Liver (tissue), 8 donors: ENCODE measurements at regions not wholly inside any gene's neighbourhood (a gene's known extent, or its start where the extent isn't known, plus 50 kb on each side); places are given as distances from the start of the nearest gene placed in this dataset.

Experiments
- DNase-seq: peaks from one replicate; pipeline ENCODE4 v3.0.0-alpha.2; 2017; ENCODE audit warnings: low spot score
- H3K27ac ChIP-seq, 2 donors: one replicate each; pipeline ENCODE4 v1.7.0; 2013; ENCODE audit warnings: inconsistent platforms in 2 of 2, low read length in 2 of 2, control low read depth in 1 of 2, low read depth in 1 of 2, mild to moderate bottlenecking in 1 of 2
- H3K27me3 ChIP-seq, 4 donors: one replicate each; pipeline versions ENCODE4 v1.6.1 to v1.7.0; 2013; ENCODE audit warnings: low read length in 3 of 4, inconsistent platforms in 1 of 4, mild to moderate bottlenecking in 1 of 4, moderate library complexity in 1 of 4; ENCODE audit not compliant: control insufficient read depth in 4 of 4, insufficient read depth in 4 of 4
- H3K36me3 ChIP-seq, 4 donors: one replicate each; pipeline versions ENCODE4 v1.6.1 to v1.7.0; 2013; ENCODE audit warnings: low read length in 3 of 4, mild to moderate bottlenecking in 3 of 4, low read depth in 1 of 4, moderate library complexity in 1 of 4; ENCODE audit not compliant: control insufficient read depth in 4 of 4, insufficient read depth in 3 of 4
- H3K4me1 ChIP-seq, 4 donors: one replicate each; pipeline versions ENCODE4 v1.6.1 to v1.7.0; 2013; ENCODE audit warnings: low read length in 3 of 4, mild to moderate bottlenecking in 3 of 4, moderate library complexity in 1 of 4; ENCODE audit not compliant: control insufficient read depth in 4 of 4, insufficient read depth in 4 of 4
- H3K4me3 ChIP-seq, 3 donors: one replicate each; pipeline versions ENCODE4 v1.6.1 to v1.7.0; 2013; ENCODE audit warnings: low read length in 3 of 3, control low read depth in 1 of 3, low read depth in 1 of 3, mild to moderate bottlenecking in 1 of 3
- H3K9ac ChIP-seq, 2 donors: one replicate each; pipeline ENCODE4 v1.7.0; 2013; ENCODE audit warnings: low read length in 2 of 2, mild to moderate bottlenecking in 2 of 2, moderate library complexity in 2 of 2, control low read depth in 1 of 2, low read depth in 1 of 2
- H3K9me3 ChIP-seq, 4 donors: one replicate each; pipeline versions ENCODE4 v1.6.1 to v1.7.0; 2013; ENCODE audit warnings: low read length in 3 of 4; ENCODE audit not compliant: control insufficient read depth in 4 of 4
- EGR1 ChIP-seq, 2 donors: IDR thresholded peaks; 2 replicates each; pipeline ENCODE4 v1.6.1; 2016 to 2018; ENCODE audit warnings: antibody characterized with exemption in 2 of 2, low read depth in 2 of 2
- FOXA1 ChIP-seq: IDR thresholded peaks from 2 replicates; pipeline ENCODE4 v1.6.1; 2016; ENCODE audit warnings: antibody characterized with exemption
- FOXA2 ChIP-seq: IDR thresholded peaks from 2 replicates; pipeline ENCODE4 v1.6.1; 2016; ENCODE audit warnings: antibody characterized with exemption
- GABPA ChIP-seq, 2 donors: IDR thresholded peaks in 1 of 2; conservative IDR thresholded peaks in 1 of 2; 2 replicates each; pipeline ENCODE4 v1.6.1; 2016; ENCODE audit warnings: antibody characterized with exemption in 2 of 2, mild to moderate bottlenecking in 1 of 2, moderate library complexity in 1 of 2
- HNF4A ChIP-seq, 2 donors: conservative IDR thresholded peaks; 2 replicates each; pipeline ENCODE4 v1.6.1; 2016; ENCODE audit warnings: antibody characterized with exemption in 2 of 2, mild to moderate bottlenecking in 2 of 2
- HNF4G ChIP-seq: IDR thresholded peaks from 2 replicates; pipeline ENCODE4 v1.6.1; 2016; ENCODE audit warnings: antibody characterized with exemption
- JUND ChIP-seq, 2 donors: IDR thresholded peaks; 2 replicates each; pipeline ENCODE4 v1.6.1; 2016; ENCODE audit warnings: antibody characterized with exemption in 2 of 2
- NR2F2 ChIP-seq: IDR thresholded peaks from 2 replicates; pipeline ENCODE4 v1.6.1; 2016; ENCODE audit warnings: antibody characterized with exemption
- RAD21 ChIP-seq, 2 donors: IDR thresholded peaks; 2 replicates each; pipeline ENCODE4 v1.6.1; 2016; ENCODE audit warnings: antibody characterized with exemption in 2 of 2, mild to moderate bottlenecking in 2 of 2
- SP1 ChIP-seq: IDR thresholded peaks from 2 replicates; pipeline ENCODE4 v1.6.1; 2018; ENCODE audit warnings: antibody characterized with exemption, mild to moderate bottlenecking
- TAF1 ChIP-seq: conservative IDR thresholded peaks from 2 replicates; pipeline ENCODE4 v1.6.1; 2016; ENCODE audit warnings: antibody characterized with exemption, mild to moderate bottlenecking
- YY1 ChIP-seq: IDR thresholded peaks from 2 replicates; pipeline ENCODE4 v1.6.1; 2016; ENCODE audit warnings: antibody characterized with exemption, mild to moderate bottlenecking
- WGBS: extraction: QIAGEN DNeasy Blood & Tissue Kit; methylation state at CpG from one replicate; pipeline ENCODE4 v1.1.7; 2013; 5-methylcytosine and 5-hydroxymethylcytosine counted together
- TF ChIP-seq, protein P1 (sequence below): IDR thresholded peaks from 2 replicates; pipeline ENCODE4 v1.6.1; 2016; ENCODE audit warnings: antibody characterized with exemption, mild to moderate bottlenecking
- TF ChIP-seq, protein P2 (sequence below): IDR thresholded peaks from 2 replicates; pipeline ENCODE4 v1.6.1; 2016; ENCODE audit warnings: antibody characterized with exemption
- TF ChIP-seq, protein P3 (sequence below): IDR thresholded peaks from 2 replicates; pipeline ENCODE4 v1.6.1; 2016; ENCODE audit warnings: antibody characterized with exemption
- TF ChIP-seq, protein P4 (sequence below): fragments of 150-350 bp; IDR thresholded peaks from 2 replicates; pipeline ENCODE4 v1.5.1; 2017; ENCODE audit warnings: improper control_type of control experiment, low read depth, low read length; ENCODE audit not compliant: missing input control
- TF ChIP-seq, protein P5 (sequence below): IDR thresholded peaks from 2 replicates; pipeline ENCODE4 v1.6.1; 2016; ENCODE audit warnings: antibody characterized with exemption
- donor health status: healthy.
- donor health status: healthy.
- donor health status: healthy.
- donor health status: healthy.
- donor health status: healthy.

DNA sequence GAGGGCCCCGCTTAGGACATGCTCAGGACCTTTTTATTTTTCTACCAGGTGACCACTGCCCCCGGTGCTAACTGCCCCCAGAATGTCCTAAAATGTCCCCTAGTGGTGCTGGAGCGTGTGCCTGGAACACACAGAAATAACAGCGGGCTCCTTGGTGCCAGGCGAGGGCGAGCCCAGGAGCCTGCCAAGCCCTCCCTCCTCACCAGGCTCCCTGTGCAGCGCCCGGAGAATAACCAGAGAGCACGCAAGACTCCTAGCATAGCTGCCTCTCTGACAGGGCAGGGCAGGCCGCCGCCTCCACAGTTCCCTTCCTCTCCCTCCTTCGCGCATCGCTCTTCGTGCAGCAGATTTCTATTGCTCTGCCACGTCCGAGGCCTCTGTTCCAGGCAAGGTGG is 84.3 kb upstream of the ZNF516 start (continued):
- TF ChIP-seq, protein P1, sequence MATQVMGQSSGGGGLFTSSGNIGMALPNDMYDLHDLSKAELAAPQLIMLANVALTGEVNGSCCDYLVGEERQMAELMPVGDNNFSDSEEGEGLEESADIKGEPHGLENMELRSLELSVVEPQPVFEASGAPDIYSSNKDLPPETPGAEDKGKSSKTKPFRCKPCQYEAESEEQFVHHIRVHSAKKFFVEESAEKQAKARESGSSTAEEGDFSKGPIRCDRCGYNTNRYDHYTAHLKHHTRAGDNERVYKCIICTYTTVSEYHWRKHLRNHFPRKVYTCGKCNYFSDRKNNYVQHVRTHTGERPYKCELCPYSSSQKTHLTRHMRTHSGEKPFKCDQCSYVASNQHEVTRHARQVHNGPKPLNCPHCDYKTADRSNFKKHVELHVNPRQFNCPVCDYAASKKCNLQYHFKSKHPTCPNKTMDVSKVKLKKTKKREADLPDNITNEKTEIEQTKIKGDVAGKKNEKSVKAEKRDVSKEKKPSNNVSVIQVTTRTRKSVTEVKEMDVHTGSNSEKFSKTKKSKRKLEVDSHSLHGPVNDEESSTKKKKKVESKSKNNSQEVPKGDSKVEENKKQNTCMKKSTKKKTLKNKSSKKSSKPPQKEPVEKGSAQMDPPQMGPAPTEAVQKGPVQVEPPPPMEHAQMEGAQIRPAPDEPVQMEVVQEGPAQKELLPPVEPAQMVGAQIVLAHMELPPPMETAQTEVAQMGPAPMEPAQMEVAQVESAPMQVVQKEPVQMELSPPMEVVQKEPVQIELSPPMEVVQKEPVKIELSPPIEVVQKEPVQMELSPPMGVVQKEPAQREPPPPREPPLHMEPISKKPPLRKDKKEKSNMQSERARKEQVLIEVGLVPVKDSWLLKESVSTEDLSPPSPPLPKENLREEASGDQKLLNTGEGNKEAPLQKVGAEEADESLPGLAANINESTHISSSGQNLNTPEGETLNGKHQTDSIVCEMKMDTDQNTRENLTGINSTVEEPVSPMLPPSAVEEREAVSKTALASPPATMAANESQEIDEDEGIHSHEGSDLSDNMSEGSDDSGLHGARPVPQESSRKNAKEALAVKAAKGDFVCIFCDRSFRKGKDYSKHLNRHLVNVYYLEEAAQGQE: no peak
- TF ChIP-seq JUND (IDR thresholded peaks at IDR 0.05) (no peak), EGR1 (IDR thresholded peaks at IDR 0.05; ENCODE audit: low read depth in 2 of 2) (no peak)

DNA sequence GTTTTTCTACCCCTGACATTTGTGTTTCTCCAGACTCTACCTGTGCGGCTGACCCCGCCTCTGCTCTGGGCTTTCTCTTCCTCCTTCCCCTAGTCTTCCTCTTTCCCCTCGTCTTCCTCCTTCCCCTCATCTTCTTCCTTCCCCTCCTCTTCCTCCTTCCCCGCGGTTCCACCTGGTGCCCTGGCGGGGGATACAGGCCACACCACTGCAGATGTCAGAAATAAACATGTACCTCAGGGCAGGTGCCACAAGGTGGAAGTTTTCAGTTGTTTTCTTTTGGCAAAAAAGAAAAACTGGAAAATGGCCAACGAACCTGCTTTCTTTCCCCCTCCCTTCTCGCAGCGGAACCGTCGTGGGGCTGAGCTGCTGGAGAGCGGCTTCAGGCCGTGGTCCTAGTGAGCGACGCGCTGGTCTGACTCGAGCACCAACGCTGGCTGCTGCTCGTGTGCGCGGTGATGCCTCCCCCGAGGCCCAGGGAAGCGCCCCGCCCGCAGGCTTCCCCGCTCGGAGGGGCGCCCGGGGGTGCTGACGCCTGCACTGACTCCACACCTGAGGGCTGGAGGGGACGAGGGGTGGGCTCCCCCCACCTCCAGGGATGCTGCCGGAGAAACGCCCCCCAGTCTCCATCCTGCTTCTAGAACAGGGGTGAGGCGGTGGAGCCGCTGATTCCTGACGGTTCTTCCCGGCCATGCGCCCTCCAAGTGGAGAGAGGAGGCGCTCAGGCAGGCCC is 83.7 kb upstream of the ZNF516 start:
- no peak overlapping the region for H3K9ac ChIP-seq
- H3K36me3 ChIP-seq: no peaks in the 10 kb centered on the region
- H3K4me3 ChIP-seq: no peak overlapping the region
- no peak for DNase-seq
- no peaks in the 10 kb centered on the region for H3K9me3 ChIP-seq
- no peaks in the 10 kb centered on the region for H3K27me3 ChIP-seq
- H3K4me1 ChIP-seq: no peaks in the 10 kb centered on the region
- H3K27ac ChIP-seq: no peak overlapping the region
- TF ChIP-seq, protein P2, sequence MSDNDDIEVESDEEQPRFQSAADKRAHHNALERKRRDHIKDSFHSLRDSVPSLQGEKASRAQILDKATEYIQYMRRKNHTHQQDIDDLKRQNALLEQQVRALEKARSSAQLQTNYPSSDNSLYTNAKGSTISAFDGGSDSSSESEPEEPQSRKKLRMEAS: no peak
- TF ChIP-seq FOXA2 (no peak), TAF1 (no peak), YY1 (no peak), HNF4A (conservative IDR thresholded peaks at IDR 0.05) (no peak), RAD21 (IDR thresholded peaks at IDR 0.05) (no peak), SP1 (no peak), GABPA (IDR thresholded peaks at IDR 0.05 in 1 of 2, conservative IDR thresholded peaks at IDR 0.05 in 1 of 2) (no peak), HNF4G (no peak), EGR1 (IDR thresholded peaks at IDR 0.05; ENCODE audit: low read depth in 2 of 2) (no peak), FOXA1 (no peak), NR2F2 (no peak), JUND (IDR thresholded peaks at IDR 0.05) (no peak)
- TF ChIP-seq, protein P3, sequence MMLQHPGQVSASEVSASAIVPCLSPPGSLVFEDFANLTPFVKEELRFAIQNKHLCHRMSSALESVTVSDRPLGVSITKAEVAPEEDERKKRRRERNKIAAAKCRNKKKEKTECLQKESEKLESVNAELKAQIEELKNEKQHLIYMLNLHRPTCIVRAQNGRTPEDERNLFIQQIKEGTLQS: no peak
- TF ChIP-seq, protein P4, sequence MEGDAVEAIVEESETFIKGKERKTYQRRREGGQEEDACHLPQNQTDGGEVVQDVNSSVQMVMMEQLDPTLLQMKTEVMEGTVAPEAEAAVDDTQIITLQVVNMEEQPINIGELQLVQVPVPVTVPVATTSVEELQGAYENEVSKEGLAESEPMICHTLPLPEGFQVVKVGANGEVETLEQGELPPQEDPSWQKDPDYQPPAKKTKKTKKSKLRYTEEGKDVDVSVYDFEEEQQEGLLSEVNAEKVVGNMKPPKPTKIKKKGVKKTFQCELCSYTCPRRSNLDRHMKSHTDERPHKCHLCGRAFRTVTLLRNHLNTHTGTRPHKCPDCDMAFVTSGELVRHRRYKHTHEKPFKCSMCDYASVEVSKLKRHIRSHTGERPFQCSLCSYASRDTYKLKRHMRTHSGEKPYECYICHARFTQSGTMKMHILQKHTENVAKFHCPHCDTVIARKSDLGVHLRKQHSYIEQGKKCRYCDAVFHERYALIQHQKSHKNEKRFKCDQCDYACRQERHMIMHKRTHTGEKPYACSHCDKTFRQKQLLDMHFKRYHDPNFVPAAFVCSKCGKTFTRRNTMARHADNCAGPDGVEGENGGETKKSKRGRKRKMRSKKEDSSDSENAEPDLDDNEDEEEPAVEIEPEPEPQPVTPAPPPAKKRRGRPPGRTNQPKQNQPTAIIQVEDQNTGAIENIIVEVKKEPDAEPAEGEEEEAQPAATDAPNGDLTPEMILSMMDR: no peak
- TF ChIP-seq, protein P5, sequence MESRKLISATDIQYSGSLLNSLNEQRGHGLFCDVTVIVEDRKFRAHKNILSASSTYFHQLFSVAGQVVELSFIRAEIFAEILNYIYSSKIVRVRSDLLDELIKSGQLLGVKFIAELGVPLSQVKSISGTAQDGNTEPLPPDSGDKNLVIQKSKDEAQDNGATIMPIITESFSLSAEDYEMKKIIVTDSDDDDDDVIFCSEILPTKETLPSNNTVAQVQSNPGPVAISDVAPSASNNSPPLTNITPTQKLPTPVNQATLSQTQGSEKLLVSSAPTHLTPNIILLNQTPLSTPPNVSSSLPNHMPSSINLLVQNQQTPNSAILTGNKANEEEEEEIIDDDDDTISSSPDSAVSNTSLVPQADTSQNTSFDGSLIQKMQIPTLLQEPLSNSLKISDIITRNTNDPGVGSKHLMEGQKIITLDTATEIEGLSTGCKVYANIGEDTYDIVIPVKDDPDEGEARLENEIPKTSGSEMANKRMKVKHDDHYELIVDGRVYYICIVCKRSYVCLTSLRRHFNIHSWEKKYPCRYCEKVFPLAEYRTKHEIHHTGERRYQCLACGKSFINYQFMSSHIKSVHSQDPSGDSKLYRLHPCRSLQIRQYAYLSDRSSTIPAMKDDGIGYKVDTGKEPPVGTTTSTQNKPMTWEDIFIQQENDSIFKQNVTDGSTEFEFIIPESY: no peak
- TF ChIP-seq, protein P1: no peak
- 38% methylated on average over 39 of the region's 39 CpGs for WGBS
